HUDEP-2 (cell line): ENCODE measurements at regions not wholly inside any gene's neighbourhood (a gene's known extent, or its start where the extent isn't known, plus 50 kb on each side); places are given as distances from the start of the nearest gene placed in this dataset.

ENCODE experiments used
- DNase-seq, 76 experiments: peaks; one replicate each; lab custom pipeline; 2025; ENCODE audit not compliant: unreplicated experiment in 76 of 76; lab: John Stamatoyannopoulos, UW

- no peak for DNase-seq
Measured at GRCh38 chr18:60753753-60754152, 381.2 kb upstream of the MC4R start.

- no peak for DNase-seq
Measured at GRCh38 chr18:60754413-60755009, 381.9 kb upstream of the MC4R start.

- DNase-seq = no peak
Measured at GRCh38 chr18:60755134-60755533, 382.6 kb upstream of the MC4R start.

GRCh38 chr18:60775978-60776377 is 403.4 kb upstream of the MC4R start:
- no peak for DNase-seq

- DNase-seq = no peak
Measured at GRCh38 chr18:60784161-60784560, 411.6 kb upstream of the MC4R start.

GRCh38 chr18:60794802-60795201 is 422.2 kb upstream of the MC4R start:
- DNase-seq = no peak

- DNase-seq = no peak
Measured at GRCh38 chr18:60804415-60804814, 431.8 kb upstream of the MC4R start.

GRCh38 chr18:60809937-60810336 is 437.4 kb upstream of the MC4R start:
- DNase-seq = no peak

- DNase-seq = no peak
Measured at GRCh38 chr18:60812921-60813320, 440.3 kb upstream of the MC4R start.

GRCh38 chr18:60826346-60826745 is 453.8 kb upstream of the MC4R start:
- DNase-seq = no peak

GRCh38 chr18:60831971-60832370 is 459.4 kb upstream of the MC4R start:
- no peak for DNase-seq

GRCh38 chr18:60838677-60839076 is 466.1 kb upstream of the MC4R start:
- no peak for DNase-seq

GRCh38 chr18:60846396-60846795 is 473.8 kb upstream of the MC4R start:
- no peak for DNase-seq

GRCh38 chr18:60847517-60847916 is 474.9 kb upstream of the MC4R start:
- no peak for DNase-seq

GRCh38 chr18:60861575-60861974 is 471.7 kb upstream of the CDH20 start:
- DNase-seq = no peak

- no peak for DNase-seq
Measured at GRCh38 chr18:60862988-60863387, 470.2 kb upstream of the CDH20 start.

GRCh38 chr18:60865801-60866200 is 467.4 kb upstream of the CDH20 start:
- DNase-seq = no peak

GRCh38 chr18:60870261-60871153 is 462.7 kb upstream of the CDH20 start:
- DNase-seq = no peak

- no peak for DNase-seq
Measured at GRCh38 chr18:60872434-60872833, 460.8 kb upstream of the CDH20 start.

- DNase-seq = no peak
Measured at GRCh38 chr18:60873708-60874107, 459.5 kb upstream of the CDH20 start.

GRCh38 chr18:60875957-60876507 is 457.2 kb upstream of the CDH20 start:
- DNase-seq = no peak

GRCh38 chr18:60880184-60880583 is 453.0 kb upstream of the CDH20 start:
- no peak for DNase-seq
